ENCODE measurements at regions not wholly inside any gene's neighbourhood (a gene's known extent, or its start where the extent isn't known, plus 50 kb on each side); places are given as distances from the start of the nearest gene placed in this dataset.

- TF ChIP-seq EZH2phosphoT487 (conservative IDR thresholded peaks at IDR 0.05; ENCODE audit: low read length) (no peak), CTCF (IDR thresholded peaks at IDR 0.05; ENCODE audit: insufficient read depth, low read length, poor library complexity, severe bottlenecking) (no peak)
- Histone ChIP-seq H3K4me2 (ENCODE audit: low read depth, low read length, poor library complexity, severe bottlenecking) (no peak overlapping the region), H3K36me3 (ENCODE audit: low read length) (no peaks in the 10 kb centered on the region), H3F3A (ENCODE audit: insufficient read depth) (no peaks in the 10 kb centered on the region), H3K9me2 (replicated peaks; ENCODE audit: insufficient read depth, low read length) (no peaks in the 10 kb centered on the region), H3K27ac (ENCODE audit: low read depth, low read length) (no peak overlapping the region), H3K9ac (ENCODE audit: low read length) (no peak overlapping the region), H4K20me1 (ENCODE audit: low read depth, low read length) (no peaks in the 10 kb centered on the region), H3K27me3 (ENCODE audit: low read length) (no peaks in the 10 kb centered on the region), H3K79me2 (ENCODE audit: insufficient read depth, low read length) (no peaks in the 10 kb centered on the region), H3K4me3 (ENCODE audit: insufficient read depth, low read length, poor library complexity, severe bottlenecking) (no peak overlapping the region), H2AFZ (ENCODE audit: low read depth, low read length, severe bottlenecking) (no peak overlapping the region), H3K9me3 (ENCODE audit: insufficient read depth, low read length) (no peaks in the 10 kb centered on the region)
Measured at GRCh38 chr14:66092206-66092605, 394.0 kb upstream of the CCDC196 start.

- no peak overlapping the region for H3K4me2 ChIP-seq (ENCODE audit: low read depth, low read length, poor library complexity, severe bottlenecking)
- no peaks in the 10 kb centered on the region for H3K9me3 ChIP-seq (ENCODE audit: insufficient read depth, low read length)
- no peaks in the 10 kb centered on the region for H3K79me2 ChIP-seq (ENCODE audit: insufficient read depth, low read length)
- no peak overlapping the region for H3K4me3 ChIP-seq (ENCODE audit: insufficient read depth, low read length, poor library complexity, severe bottlenecking)
- no peak for TF ChIP-seq EZH2phosphoT487 (conservative IDR thresholded peaks at IDR 0.05; ENCODE audit: low read length)
- TF ChIP-seq CTCF (IDR thresholded peaks at IDR 0.05; ENCODE audit: insufficient read depth, low read length, poor library complexity, severe bottlenecking) = no peak
- H3K27me3 ChIP-seq (ENCODE audit: low read length) = no peaks in the 10 kb centered on the region
- no peaks in the 10 kb centered on the region for H3F3A ChIP-seq (ENCODE audit: insufficient read depth)
- no peak overlapping the region for H3K9ac ChIP-seq (ENCODE audit: low read length)
- no peak overlapping the region for H2AFZ ChIP-seq (ENCODE audit: low read depth, low read length, severe bottlenecking)
- H3K9me2 ChIP-seq (replicated peaks; ENCODE audit: insufficient read depth, low read length) = no peaks in the 10 kb centered on the region
- no peak overlapping the region for H3K27ac ChIP-seq (ENCODE audit: low read depth, low read length)
- H4K20me1 ChIP-seq (ENCODE audit: low read depth, low read length) = no peaks in the 10 kb centered on the region
- no peaks in the 10 kb centered on the region for H3K36me3 ChIP-seq (ENCODE audit: low read length)
Measured at GRCh38 chr14:66092748-66093147, 393.4 kb upstream of the CCDC196 start.

GRCh38 chr14:66094001-66094727 is 392.0 kb upstream of the CCDC196 start:
- Histone ChIP-seq H2AFZ (ENCODE audit: low read depth, low read length, severe bottlenecking) (no peak overlapping the region), H3K4me3 (ENCODE audit: insufficient read depth, low read length, poor library complexity, severe bottlenecking) (no peak overlapping the region), H3K36me3 (ENCODE audit: low read length) (no peaks in the 10 kb centered on the region), H3K27me3 (ENCODE audit: low read length) (no peaks in the 10 kb centered on the region), H3K27ac (ENCODE audit: low read depth, low read length) (no peak overlapping the region), H4K20me1 (ENCODE audit: low read depth, low read length) (no peaks in the 10 kb centered on the region), H3K9me3 (ENCODE audit: insufficient read depth, low read length) (no peaks in the 10 kb centered on the region), H3K4me2 (ENCODE audit: low read depth, low read length, poor library complexity, severe bottlenecking) (no peak overlapping the region), H3K9ac (ENCODE audit: low read length) (no peak overlapping the region), H3K79me2 (ENCODE audit: insufficient read depth, low read length) (no peaks in the 10 kb centered on the region), H3K9me2 (replicated peaks; ENCODE audit: insufficient read depth, low read length) (no peaks in the 10 kb centered on the region), H3F3A (ENCODE audit: insufficient read depth) (no peaks in the 10 kb centered on the region)
- no peak for TF ChIP-seq EZH2phosphoT487 (conservative IDR thresholded peaks at IDR 0.05; ENCODE audit: low read length)
- TF ChIP-seq CTCF (IDR thresholded peaks at IDR 0.05; ENCODE audit: insufficient read depth, low read length, poor library complexity, severe bottlenecking) = no peak

Measured in SU-DHL-6 (cell line).